ENCODE measurements at regions not wholly inside any gene's neighbourhood (a gene's known extent, or its start where the extent isn't known, plus 50 kb on each side); places are given as distances from the start of the nearest gene placed in this dataset.
A peak's percentile ranks its signal among the peaks of the same experiment; 100 is the strongest.

DNA sequence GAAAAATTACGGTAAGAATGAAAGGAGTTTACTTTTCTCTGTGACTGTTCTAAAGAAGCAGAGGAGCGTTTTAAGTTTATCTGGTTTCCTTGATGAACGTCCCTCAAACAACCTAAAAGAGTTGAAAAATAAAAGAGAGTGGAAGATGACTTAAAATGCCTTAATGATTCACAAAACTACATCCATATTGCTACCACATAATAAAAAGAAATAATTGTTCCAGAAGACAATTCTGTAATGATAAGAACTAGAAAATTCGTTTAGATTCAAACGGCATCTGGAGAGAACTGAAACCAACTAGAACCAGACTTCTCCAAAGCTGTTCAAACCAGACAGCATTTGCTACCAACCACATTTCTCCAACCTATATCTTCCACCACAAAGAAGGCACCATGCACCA lies 68.1 kb downstream of the TEKT4 start:
- H3K36me3 ChIP-seq: no peaks in the 10 kb centered on the region
- TF ChIP-seq, protein P1, sequence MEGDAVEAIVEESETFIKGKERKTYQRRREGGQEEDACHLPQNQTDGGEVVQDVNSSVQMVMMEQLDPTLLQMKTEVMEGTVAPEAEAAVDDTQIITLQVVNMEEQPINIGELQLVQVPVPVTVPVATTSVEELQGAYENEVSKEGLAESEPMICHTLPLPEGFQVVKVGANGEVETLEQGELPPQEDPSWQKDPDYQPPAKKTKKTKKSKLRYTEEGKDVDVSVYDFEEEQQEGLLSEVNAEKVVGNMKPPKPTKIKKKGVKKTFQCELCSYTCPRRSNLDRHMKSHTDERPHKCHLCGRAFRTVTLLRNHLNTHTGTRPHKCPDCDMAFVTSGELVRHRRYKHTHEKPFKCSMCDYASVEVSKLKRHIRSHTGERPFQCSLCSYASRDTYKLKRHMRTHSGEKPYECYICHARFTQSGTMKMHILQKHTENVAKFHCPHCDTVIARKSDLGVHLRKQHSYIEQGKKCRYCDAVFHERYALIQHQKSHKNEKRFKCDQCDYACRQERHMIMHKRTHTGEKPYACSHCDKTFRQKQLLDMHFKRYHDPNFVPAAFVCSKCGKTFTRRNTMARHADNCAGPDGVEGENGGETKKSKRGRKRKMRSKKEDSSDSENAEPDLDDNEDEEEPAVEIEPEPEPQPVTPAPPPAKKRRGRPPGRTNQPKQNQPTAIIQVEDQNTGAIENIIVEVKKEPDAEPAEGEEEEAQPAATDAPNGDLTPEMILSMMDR (IDR thresholded peaks at IDR 0.05; ENCODE audit: borderline replicate concordance): no peak
- DNase-seq: no peak
- H3K27ac ChIP-seq (replicated peaks): no peak overlapping the region
- no peaks in the 10 kb centered on the region for H3K4me1 ChIP-seq
- intact Hi-C loops (cut with micrococcal nuclease): no loop called here
- no peak overlapping the region for H3K4me3 ChIP-seq
- H3K27me3 ChIP-seq (ENCODE audit: low read depth): peaks cover 86% of the 10 kb centered on the region
- no peaks in the 10 kb centered on the region for H3K9me3 ChIP-seq (replicated peaks)

DNA sequence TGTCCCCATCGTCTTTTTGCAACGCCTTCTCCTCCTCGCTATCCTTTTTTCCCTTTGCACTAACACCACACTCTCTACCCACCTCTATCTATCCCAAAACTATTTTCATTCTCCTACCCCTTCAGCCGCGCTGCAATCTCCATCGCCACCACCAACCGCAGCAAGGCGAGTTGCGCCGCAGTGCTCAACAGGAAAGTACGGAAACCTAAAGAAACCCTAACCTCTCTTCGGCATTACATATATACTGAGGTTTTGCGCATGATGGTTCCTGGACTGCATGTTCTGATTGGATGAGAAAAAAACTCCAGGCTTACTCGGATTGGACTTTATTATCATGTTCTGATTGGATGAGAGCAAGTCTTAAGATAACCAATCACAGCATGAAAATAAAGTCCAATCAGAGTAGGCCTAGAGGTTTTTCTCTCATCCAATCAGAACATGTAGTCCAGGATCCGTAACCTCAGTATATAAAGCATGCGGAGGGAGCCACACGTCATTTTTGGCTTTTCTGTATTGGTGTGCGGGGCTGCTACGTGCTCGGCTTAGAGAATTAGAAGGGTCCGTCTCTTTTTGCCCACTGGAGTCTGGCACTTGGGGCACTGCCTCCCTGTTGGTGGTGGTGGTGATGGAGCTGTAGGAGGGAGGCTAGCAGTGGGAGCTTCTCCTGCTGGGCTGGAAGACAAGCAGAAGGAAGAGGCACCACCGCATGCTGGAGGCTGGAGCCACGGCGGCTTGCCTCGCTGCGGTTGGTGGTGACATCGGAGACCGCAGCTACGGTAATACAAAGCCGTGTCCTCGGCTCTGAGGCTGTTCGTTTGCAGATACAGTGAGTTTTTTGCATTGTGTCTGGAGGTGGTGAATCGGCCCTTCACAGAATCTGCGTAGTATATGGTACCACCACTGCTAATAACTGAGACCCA lies 76.1 kb downstream of the TEKT4 start:
- Histone ChIP-seq H3K27me3 (ENCODE audit: low read depth) (peaks cover 25% of the 10 kb centered on the region), H3K4me1 (no peaks in the 10 kb centered on the region), H3K4me3 (no peak overlapping the region), H3K27ac (replicated peaks) (no peak overlapping the region), H3K9me3 (replicated peaks) (no peaks in the 10 kb centered on the region), H3K36me3 (no peaks in the 10 kb centered on the region)
- intact Hi-C loops (cut with micrococcal nuclease): no loop called here
- no peak for DNase-seq
- TF ChIP-seq, protein P1 (IDR thresholded peaks at IDR 0.05; ENCODE audit: borderline replicate concordance): no peak

DNA sequence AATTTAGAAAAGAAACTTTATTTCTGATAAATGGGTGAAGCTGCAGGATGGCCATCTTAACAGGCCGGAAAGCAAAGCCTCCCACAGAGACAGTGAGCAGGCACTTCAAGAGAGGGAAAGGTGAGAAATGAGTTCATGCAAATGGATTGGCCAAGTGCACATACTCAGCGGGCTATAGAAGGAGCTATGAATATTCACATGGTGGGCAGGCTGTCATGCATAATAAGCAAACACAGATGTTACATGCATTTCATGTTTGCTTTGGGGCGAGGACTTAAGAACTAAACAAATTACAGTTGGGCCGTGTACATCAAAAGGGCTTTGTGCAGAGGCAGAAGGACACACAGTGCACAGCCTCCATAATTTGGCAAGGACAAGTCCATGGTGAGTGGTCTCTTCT lies 69.8 kb upstream of the MAL start:
- TF ChIP-seq, protein P1 (IDR thresholded peaks at IDR 0.05; ENCODE audit: borderline replicate concordance): no peak
- no peak for DNase-seq
- no peak overlapping the region for H3K4me3 ChIP-seq
- H3K4me1 ChIP-seq: no peaks in the 10 kb centered on the region
- peaks cover 85% of the 10 kb centered on the region for H3K27me3 ChIP-seq (ENCODE audit: low read depth)
- H3K9me3 ChIP-seq (replicated peaks): no peaks in the 10 kb centered on the region
- no peaks in the 10 kb centered on the region for H3K36me3 ChIP-seq
- H3K27ac ChIP-seq (replicated peaks): no peak overlapping the region
- intact Hi-C loops (cut with micrococcal nuclease): no loop called here

DNA sequence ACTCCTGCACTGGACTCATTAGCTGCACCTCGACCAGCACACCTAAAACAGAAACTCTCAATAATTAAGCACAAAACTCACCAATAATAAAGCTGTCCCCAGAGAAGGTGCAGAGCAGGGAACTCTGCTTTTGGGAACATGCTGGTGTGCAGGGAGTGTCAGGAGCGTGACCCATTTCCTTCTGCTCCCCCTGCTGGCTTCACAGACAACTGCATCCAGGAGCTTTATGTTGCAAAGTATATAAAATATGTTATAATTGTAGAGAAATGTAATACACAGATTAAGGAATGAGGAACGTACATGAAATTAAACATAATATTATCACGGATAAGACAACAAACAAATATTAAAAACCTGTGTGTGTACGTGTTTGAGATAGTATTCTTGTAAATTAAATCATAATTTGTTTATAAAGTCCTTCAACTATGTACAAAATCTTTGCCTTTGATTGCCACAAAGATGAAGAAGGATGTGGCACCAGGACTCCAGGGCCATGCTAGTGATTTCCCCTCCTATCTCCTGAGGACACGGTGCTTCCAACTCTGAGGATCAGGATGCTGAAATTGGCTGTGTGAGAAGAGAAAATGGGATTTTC lies 68.6 kb upstream of the MAL start:
- intact Hi-C loops (cut with micrococcal nuclease): no loop called here
- Histone ChIP-seq H3K27ac (replicated peaks) (no peak overlapping the region), H3K36me3 (no peaks in the 10 kb centered on the region), H3K4me3 (no peak overlapping the region), H3K4me1 (no peaks in the 10 kb centered on the region), H3K9me3 (replicated peaks) (no peaks in the 10 kb centered on the region), H3K27me3 (ENCODE audit: low read depth) (peaks cover 89% of the 10 kb centered on the region)
- TF ChIP-seq, protein P1 (IDR thresholded peaks at IDR 0.05; ENCODE audit: borderline replicate concordance): peak; percentile 88
- no peak for DNase-seq

DNA sequence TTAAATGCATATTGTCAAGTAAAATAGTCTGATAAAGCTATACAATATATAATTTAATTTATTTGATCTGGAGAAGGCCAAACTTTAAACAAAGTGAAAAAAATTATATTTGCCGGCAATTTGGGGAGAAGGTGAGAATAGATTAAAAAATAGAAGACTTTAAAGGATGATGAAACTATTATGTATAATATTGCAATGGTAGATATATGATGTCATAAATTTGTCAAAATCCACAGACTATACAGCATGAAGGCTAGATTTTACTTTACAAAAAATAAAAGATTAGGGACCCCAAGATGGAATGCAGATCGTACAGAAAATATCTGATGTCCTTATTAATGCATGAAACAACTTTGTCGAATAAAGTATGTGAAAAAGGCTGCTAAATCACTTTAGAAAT lies 67.3 kb upstream of the MAL start:
- no peaks in the 10 kb centered on the region for H3K4me1 ChIP-seq
- H3K27me3 ChIP-seq (ENCODE audit: low read depth): peaks cover 90% of the 10 kb centered on the region
- intact Hi-C loops (cut with micrococcal nuclease): no loop called here
- no peak for DNase-seq
- no peak overlapping the region for H3K27ac ChIP-seq (replicated peaks)
- no peaks in the 10 kb centered on the region for H3K36me3 ChIP-seq
- TF ChIP-seq, protein P1 (IDR thresholded peaks at IDR 0.05; ENCODE audit: borderline replicate concordance): no peak
- H3K4me3 ChIP-seq: no peak overlapping the region
- H3K9me3 ChIP-seq (replicated peaks): no peaks in the 10 kb centered on the region

Data from left ventricle myocardium inferior (tissue), 1 donor.